GM23248 (cell line): ENCODE measurements at regions not wholly inside any gene's neighbourhood (a gene's known extent, or its start where the extent isn't known, plus 50 kb on each side); places are given as distances from the start of the nearest gene placed in this dataset.

Source experiments
- EZH2 ChIP-seq: fragments of 200-600 bp; sonication (generic); IDR thresholded peaks from 2 replicates; pipeline ENCODE4 v1.6.1; 2018; ENCODE audit warnings: antibody characterized with exemption, mild to moderate bottlenecking; ENCODE audit not compliant: insufficient read depth, poor library complexity, severe bottlenecking
- EZH2phosphoT487 ChIP-seq: fragments of 200-600 bp; sonication (generic); IDR thresholded peaks from 2 replicates; pipeline ENCODE4 v1.6.1; 2018; ENCODE audit warnings: antibody characterized with exemption, moderate library complexity, mild to moderate bottlenecking, low read depth; ENCODE audit not compliant: insufficient read depth

GRCh38 chr9:19934301-19934871, 145.5 kb upstream of the SLC24A2 start:
- TF ChIP-seq EZH2, result no peak
- no peak for TF ChIP-seq EZH2phosphoT487
